SH-SY5Y (cell line): ENCODE measurements at regions not wholly inside any gene's neighbourhood (a gene's known extent, or its start where the extent isn't known, plus 50 kb on each side); places are given as distances from the start of the nearest gene placed in this dataset.

Source experiments
- GATA2 ChIP-seq: IDR thresholded peaks from 2 replicates; pipeline ENCODE4 v1.6.1; 2011; ENCODE audit warnings: mild to moderate bottlenecking, low read depth, low read length
- GATA3 ChIP-seq: IDR thresholded peaks from 2 replicates; pipeline ENCODE4 v1.6.1; 2011; ENCODE audit warnings: low read depth, mild to moderate bottlenecking, low read length, moderate library complexity

DNA sequence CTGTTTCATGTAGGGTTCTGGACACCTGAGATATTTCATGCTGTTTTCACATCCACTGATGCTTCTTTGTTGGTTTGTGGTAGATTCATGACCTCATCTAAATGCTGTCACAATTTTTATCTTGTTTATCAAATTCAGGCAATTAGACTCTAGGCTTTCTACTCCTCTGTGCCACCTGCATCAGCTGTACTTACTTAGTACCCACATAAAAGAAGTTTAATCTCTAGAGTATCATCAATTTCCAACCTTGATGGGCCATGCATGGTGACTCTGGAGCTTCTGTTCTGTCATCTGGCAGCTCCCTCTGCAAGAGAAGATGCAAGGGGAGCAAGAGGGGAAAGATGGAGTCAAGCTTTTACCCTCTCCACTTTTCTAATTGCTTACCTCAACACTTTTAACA is 195.9 kb upstream of the VWC2 start:
- TF ChIP-seq GATA3: no peak
- TF ChIP-seq GATA2: no peak
